Heart right ventricle (tissue), 16 donors: ENCODE measurements at regions not wholly inside any gene's neighbourhood (a gene's known extent, or its start where the extent isn't known, plus 50 kb on each side); places are given as distances from the start of the nearest gene placed in this dataset.

ENCODE experiments used
- ATAC-seq, 8 donors: fragments of 200-7000 bp; cut with Tn5 transposase; one replicate each; pipeline ENCODE4 v1.9.1; 2020; ENCODE audit warnings: mild to moderate bottlenecking in 8 of 8, moderate library complexity in 8 of 8, moderate number of reproducible peaks in 1 of 8
- DNase-seq, 2 donors: peaks; one replicate each; pipeline ENCODE4 v3.0.0-alpha.2; 2020
- H3K27ac ChIP-seq, 10 donors: fragments of 200-600 bp; sonication (generic) in 2 of 10; one replicate each; pipeline versions ENCODE4 v1.5.0 to v1.8.0; 2020 to 2022; ENCODE audit warnings: mild to moderate bottlenecking in 3 of 10
- H3K27me3 ChIP-seq, 7 donors: fragments of 200-600 bp; one replicate each; pipeline ENCODE4 v1.8.0; 2021 to 2022; ENCODE audit warnings: mild to moderate bottlenecking in 2 of 7
- H3K36me3 ChIP-seq, 9 donors: fragments of 200-600 bp; sonication (generic) in 1 of 9; one replicate each; pipeline versions ENCODE4 v1.5.0 to v1.8.0; 2020 to 2022; ENCODE audit warnings: mild to moderate bottlenecking in 2 of 9
- H3K4me1 ChIP-seq, 9 donors: fragments of 200-600 bp; sonication (generic) in 1 of 9; one replicate each; pipeline versions ENCODE4 v1.5.0 to v1.8.0; 2020 to 2022; ENCODE audit warnings: mild to moderate bottlenecking in 4 of 9
- H3K4me3 ChIP-seq, 10 donors: fragments of 200-600 bp; sonication (generic) in 2 of 10; one replicate each; pipeline versions ENCODE4 v1.5.0 to v1.8.0; 2020 to 2022; ENCODE audit warnings: mild to moderate bottlenecking in 7 of 10, moderate library complexity in 2 of 10
- H3K9me3 ChIP-seq, 11 donors: fragments of 200-600 bp in 10 of 11; sonication (generic) in 2 of 11; one replicate each; pipeline versions ENCODE4 v1.5.0 to v1.8.0; 2013 to 2022; ENCODE audit warnings: mild to moderate bottlenecking in 2 of 11, control low read depth in 1 of 11, moderate library complexity in 1 of 11
- WGBS, 2 donors: extraction: QIAGEN DNeasy Blood & Tissue Kit; methylation state at CpG; one replicate each; pipeline ENCODE4 v1.1.7; 2013; ENCODE audit warnings: inconsistent platforms in 1 of 2; 5-methylcytosine and 5-hydroxymethylcytosine counted together
- intact Hi-C, 10 donors: fragments of 100-400 bp; cut with DNase I; formaldehyde crosslinking; loops; one replicate each; pipeline versions ENCODE4 v1.11.1 to v1.14.2; 2022
- TF ChIP-seq, protein P1 (sequence below), 9 donors: fragments of 200-600 bp; sonication (generic) in 2 of 9; IDR thresholded peaks; one replicate each; pipeline versions ENCODE4 v1.5.0 to v1.8.0; 2021 to 2022; ENCODE audit warnings: antibody characterized with exemption in 9 of 9, mild to moderate bottlenecking in 5 of 9, moderate library complexity in 1 of 9
- donor health status: Arrhythmogenic right ventricular cardiomyopathy.
- donor health status: ischemic (EF 13 %, LVEDD 7.1; RV severe dilation, severe dysfunction).
- donor health status: healthy with polysubstance abuse.
- donor health status: DM: no; HTN: yes; CAD: no.
- donor health status: DM: no; HTN: no; CAD: no.
- donor health status: ischemic (EF 25% LVEDD 6.9; RV normal size, moderate dysfunction).
- donor health status: ischemic (EF 25% LVEDD 5.7; RV mildly dilated, moderate dysfunction).
- donor health status: healthy.
- donor health status: DM: yes; HTN: yes; CAD: no.
- donor health status: Ischemic cardiomyopathy.
- donor health status: ischemic (EF 35%, LVEDD 5.7; RV mildly dilated, moderate dysfunction).
- donor health status: nonischemic (EF 11% LVEDD 7.7; RV severe dilation, severe dysfunction).
- donor health status: DM: yes; HTN: yes; CAD: no.
- donor health status: PGD.
- donor health status: ischemic (EF 29% LVEDD 5.4; RV normal size, mild dysfunction).
- donor health status: nonischemic (EF 23%, LVEDD 6.1; RV moderate dilation, normal function).

GRCh38 chr13:74674720-74675119 is 540.5 kb upstream of the KLF12 start:
- intact Hi-C loops: no loop called here
- ATAC-seq (no peak), DNase-seq (no peak)
- H3K4me3 ChIP-seq: no peak overlapping the region
- no peaks in the 10 kb centered on the region for H3K9me3 ChIP-seq
- TF ChIP-seq, protein P1, sequence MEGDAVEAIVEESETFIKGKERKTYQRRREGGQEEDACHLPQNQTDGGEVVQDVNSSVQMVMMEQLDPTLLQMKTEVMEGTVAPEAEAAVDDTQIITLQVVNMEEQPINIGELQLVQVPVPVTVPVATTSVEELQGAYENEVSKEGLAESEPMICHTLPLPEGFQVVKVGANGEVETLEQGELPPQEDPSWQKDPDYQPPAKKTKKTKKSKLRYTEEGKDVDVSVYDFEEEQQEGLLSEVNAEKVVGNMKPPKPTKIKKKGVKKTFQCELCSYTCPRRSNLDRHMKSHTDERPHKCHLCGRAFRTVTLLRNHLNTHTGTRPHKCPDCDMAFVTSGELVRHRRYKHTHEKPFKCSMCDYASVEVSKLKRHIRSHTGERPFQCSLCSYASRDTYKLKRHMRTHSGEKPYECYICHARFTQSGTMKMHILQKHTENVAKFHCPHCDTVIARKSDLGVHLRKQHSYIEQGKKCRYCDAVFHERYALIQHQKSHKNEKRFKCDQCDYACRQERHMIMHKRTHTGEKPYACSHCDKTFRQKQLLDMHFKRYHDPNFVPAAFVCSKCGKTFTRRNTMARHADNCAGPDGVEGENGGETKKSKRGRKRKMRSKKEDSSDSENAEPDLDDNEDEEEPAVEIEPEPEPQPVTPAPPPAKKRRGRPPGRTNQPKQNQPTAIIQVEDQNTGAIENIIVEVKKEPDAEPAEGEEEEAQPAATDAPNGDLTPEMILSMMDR (IDR thresholded peaks at IDR 0.05): no peak
- H3K4me1 ChIP-seq: no peaks in the 10 kb centered on the region
- no peaks in the 10 kb centered on the region for H3K27me3 ChIP-seq
- no peak overlapping the region for H3K27ac ChIP-seq
- no peaks in the 10 kb centered on the region for H3K36me3 ChIP-seq
- 92 to 98% methylated on average over 1 of the region's 1 CpG for WGBS, 2 donors

- H3K4me3 ChIP-seq: no peak overlapping the region
- TF ChIP-seq, protein P1 (IDR thresholded peaks at IDR 0.05): no peak
- no peaks in the 10 kb centered on the region for H3K4me1 ChIP-seq
- no peaks in the 10 kb centered on the region for H3K36me3 ChIP-seq
- ATAC-seq: no peak
- H3K9me3 ChIP-seq: no peaks in the 10 kb centered on the region
- intact Hi-C loops: no loop called here
- no peak overlapping the region for H3K27ac ChIP-seq
- DNase-seq: no peak
- H3K27me3 ChIP-seq: no peaks in the 10 kb centered on the region
These were observed 534.9 kb upstream of the KLF12 start for GRCh38 chr13:74669149-74669548.

DNA sequence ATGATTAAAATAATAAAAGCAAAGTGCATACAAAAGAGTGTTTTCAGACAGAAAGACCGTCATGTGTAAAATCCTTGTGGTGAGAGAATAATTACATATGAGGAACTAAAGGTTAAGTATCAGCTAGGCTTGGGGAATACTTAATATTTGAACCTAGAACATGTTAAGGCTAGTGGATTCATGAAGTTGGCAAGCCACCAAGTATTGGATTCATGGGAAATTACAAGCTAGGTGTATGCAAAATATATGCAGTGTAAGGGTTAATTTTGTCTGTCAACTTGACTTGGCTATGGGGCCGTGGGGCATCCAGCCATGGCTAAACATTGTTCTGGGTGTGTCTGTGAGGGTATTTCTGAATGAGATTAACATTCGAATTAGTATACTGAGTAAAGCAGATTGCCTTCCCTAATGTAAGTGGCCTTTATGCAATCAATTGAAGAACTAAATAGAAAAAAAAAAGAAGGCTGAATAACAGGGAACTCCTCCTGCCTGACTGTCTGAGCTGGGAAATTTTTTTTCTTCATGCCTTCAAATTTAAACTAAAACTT is 533.5 kb upstream of the KLF12 start:
- intact Hi-C loops: no loop called here
- H3K9me3 ChIP-seq: no peaks in the 10 kb centered on the region
- WGBS, 2 donors: 67 to 68% methylated on average over 3 of the region's 3 CpGs

DNA sequence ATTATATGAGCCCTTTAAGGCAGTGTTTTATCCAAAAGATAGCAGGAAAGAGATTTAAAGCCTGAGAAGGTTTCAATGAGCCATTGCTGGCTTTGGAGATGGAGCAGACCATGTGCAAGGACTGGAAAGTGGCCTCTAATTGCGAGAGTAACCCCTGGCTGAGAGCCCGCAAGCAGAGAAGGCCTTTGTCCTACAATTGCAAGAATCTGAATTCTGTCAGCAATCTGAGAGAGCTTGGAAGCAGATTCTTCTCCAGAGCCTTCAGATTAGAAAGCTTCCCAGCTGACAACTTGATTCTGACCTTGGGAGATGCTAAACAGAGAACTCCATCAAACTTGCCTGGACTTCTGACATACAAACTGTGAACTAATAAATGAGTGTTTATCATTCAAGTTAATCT is 528.7 kb upstream of the KLF12 start:
- no peak overlapping the region for H3K4me3 ChIP-seq
- no peak overlapping the region for H3K27ac ChIP-seq
- no peaks in the 10 kb centered on the region for H3K4me1 ChIP-seq
- WGBS, 2 donors: 69 to 83% methylated on average over 2 of the region's 2 CpGs
- TF ChIP-seq, protein P1 (IDR thresholded peaks at IDR 0.05): no peak
- peaks cover 0 to 6% (median 0%) of the 10 kb centered on the region in 11 donors for H3K9me3 ChIP-seq
- no peaks in the 10 kb centered on the region for H3K27me3 ChIP-seq
- peak in 1 of 8 donors; percentile 55 for ATAC-seq
- DNase-seq: no peak
- intact Hi-C loops: no loop called here
- H3K36me3 ChIP-seq: no peaks in the 10 kb centered on the region

More for the DNA sequence above, 533.5 kb upstream of the KLF12 start:
- no peak overlapping the region for H3K4me3 ChIP-seq
- H3K27ac ChIP-seq: no peak overlapping the region
- H3K36me3 ChIP-seq: no peaks in the 10 kb centered on the region
- TF ChIP-seq, protein P1 (IDR thresholded peaks at IDR 0.05): no peak
- DNase-seq (no peak), ATAC-seq (no peak)
- no peaks in the 10 kb centered on the region for H3K27me3 ChIP-seq
- no peaks in the 10 kb centered on the region for H3K4me1 ChIP-seq
